Osteocyte (in vitro differentiated cells): ENCODE measurements at regions not wholly inside any gene's neighbourhood (a gene's known extent, or its start where the extent isn't known, plus 50 kb on each side); places are given as distances from the start of the nearest gene placed in this dataset.
"Not testable (repeated sequence)": the region's sequence is repeated elsewhere in the genome, so short reads cannot be mapped to it uniquely, and the experiment has no call there.

Experiments
- DNase-seq: peaks from one replicate; pipeline ENCODE4 v3.0.0; 2021; ENCODE audit warnings: mixed read lengths; ENCODE audit not compliant: unreplicated experiment; ENCODE audit errors: extremely low spot score
- H3K27ac Mint-ChIP-seq: one replicate; pipeline ENCODE4 v1.8.0; 2021; ENCODE audit warnings: mild to moderate bottlenecking, mixed read lengths; ENCODE audit not compliant: unreplicated experiment
- H3K27me3 Mint-ChIP-seq: one replicate; pipeline ENCODE4 v1.8.0; 2021; ENCODE audit warnings: mixed read lengths; ENCODE audit not compliant: unreplicated experiment
- H3K36me3 Mint-ChIP-seq: one replicate; pipeline ENCODE4 v1.8.0; 2021; ENCODE audit warnings: mixed read lengths; ENCODE audit not compliant: unreplicated experiment
- H3K4me1 Mint-ChIP-seq: one replicate; pipeline ENCODE4 v1.8.0; 2021; ENCODE audit warnings: mixed read lengths; ENCODE audit not compliant: unreplicated experiment
- H3K4me3 Mint-ChIP-seq: one replicate; pipeline ENCODE4 v1.8.0; 2021; ENCODE audit warnings: mild to moderate bottlenecking, moderate library complexity, mixed read lengths; ENCODE audit not compliant: unreplicated experiment
- H3K9me3 Mint-ChIP-seq: one replicate; pipeline ENCODE4 v1.8.0; 2021; ENCODE audit warnings: mixed read lengths; ENCODE audit not compliant: unreplicated experiment
- CTCF ChIP-seq: fragments of 200-600 bp; sonication (generic); IDR thresholded peaks from 2 replicates; pipeline ENCODE4 v1.5.0; 2021; ENCODE audit warnings: antibody characterized with exemption, mild to moderate bottlenecking, moderate library complexity

- Mint-ChIP-seq H3K4me1 (no peaks in the 10 kb centered on the region), H3K27me3 (no peaks in the 10 kb centered on the region), H3K4me3 (no peak overlapping the region), H3K36me3 (no peaks in the 10 kb centered on the region), H3K9me3 (peaks cover 35% of the 10 kb centered on the region), H3K27ac (no peak overlapping the region)
- DNase-seq: no peak
- TF ChIP-seq CTCF: no peak
Observed at GRCh38 chr13:53110614-53111013, 82.0 kb downstream of the OLFM4 start.

- no peaks in the 10 kb centered on the region for H3K27me3 Mint-ChIP-seq
- peaks cover 36% of the 10 kb centered on the region for H3K9me3 Mint-ChIP-seq
- DNase-seq: no peak
- H3K4me3 Mint-ChIP-seq: no peak overlapping the region
- no peak overlapping the region for H3K27ac Mint-ChIP-seq
- TF ChIP-seq CTCF: no peak
- H3K36me3 Mint-ChIP-seq: no peaks in the 10 kb centered on the region
- no peaks in the 10 kb centered on the region for H3K4me1 Mint-ChIP-seq
Observed at GRCh38 chr13:53112522-53112921, 83.9 kb downstream of the OLFM4 start.

GRCh38 chr13:53117048-53117447 lies 88.4 kb downstream of the OLFM4 start:
- H3K9me3 Mint-ChIP-seq: peaks cover 29% of the 10 kb centered on the region
- DNase-seq, H3K36me3 Mint-ChIP-seq, H3K4me3 Mint-ChIP-seq, H3K27ac Mint-ChIP-seq, H3K27me3 Mint-ChIP-seq, H3K4me1 Mint-ChIP-seq: not testable (repeated sequence)

- H3K4me1 Mint-ChIP-seq: no peaks in the 10 kb centered on the region
- H3K4me3 Mint-ChIP-seq: no peak overlapping the region
- no peak overlapping the region for H3K27ac Mint-ChIP-seq
- H3K27me3 Mint-ChIP-seq: no peaks in the 10 kb centered on the region
- peaks cover 22% of the 10 kb centered on the region for H3K9me3 Mint-ChIP-seq
- TF ChIP-seq CTCF: no peak
- no peaks in the 10 kb centered on the region for H3K36me3 Mint-ChIP-seq
- DNase-seq: no peak
Observed at GRCh38 chr13:53121131-53121773, 92.6 kb downstream of the OLFM4 start.

- no peak overlapping the region for H3K4me3 Mint-ChIP-seq
- no peaks in the 10 kb centered on the region for H3K27me3 Mint-ChIP-seq
- DNase-seq: no peak
- TF ChIP-seq CTCF: no peak
- no peaks in the 10 kb centered on the region for H3K36me3 Mint-ChIP-seq
- no peak overlapping the region for H3K27ac Mint-ChIP-seq
- H3K4me1 Mint-ChIP-seq: no peaks in the 10 kb centered on the region
- peaks cover 18% of the 10 kb centered on the region for H3K9me3 Mint-ChIP-seq
Observed at GRCh38 chr13:53121919-53122318, 93.3 kb downstream of the OLFM4 start.

GRCh38 chr13:53123536-53123935 lies 94.9 kb downstream of the OLFM4 start:
- no peak for TF ChIP-seq CTCF
- no peaks in the 10 kb centered on the region for H3K27me3 Mint-ChIP-seq
- H3K27ac Mint-ChIP-seq: no peak overlapping the region
- H3K36me3 Mint-ChIP-seq: no peaks in the 10 kb centered on the region
- no peak for DNase-seq
- no peaks in the 10 kb centered on the region for H3K4me1 Mint-ChIP-seq
- H3K9me3 Mint-ChIP-seq: peaks cover 18% of the 10 kb centered on the region
- H3K4me3 Mint-ChIP-seq: no peak overlapping the region
